HG03095 (cell line): ENCODE measurements at regions not wholly inside any gene's neighbourhood (a gene's known extent, or its start where the extent isn't known, plus 50 kb on each side); places are given as distances from the start of the nearest gene placed in this dataset.

Source experiments
- ATAC-seq: cut with Tn5 transposase; IDR thresholded peaks from one replicate; pipeline ENCODE4 v1.9.1; 2021; ENCODE audit warnings: moderate library complexity; ENCODE audit not compliant: unreplicated experiment

- ATAC-seq: no peak
Measured at GRCh38 chr5:18977880-18978279, 1010.1 kb downstream of the CDH18 start.

- ATAC-seq: no peak
Measured at GRCh38 chr5:18984559-18985080, 1003.4 kb downstream of the CDH18 start.

DNA sequence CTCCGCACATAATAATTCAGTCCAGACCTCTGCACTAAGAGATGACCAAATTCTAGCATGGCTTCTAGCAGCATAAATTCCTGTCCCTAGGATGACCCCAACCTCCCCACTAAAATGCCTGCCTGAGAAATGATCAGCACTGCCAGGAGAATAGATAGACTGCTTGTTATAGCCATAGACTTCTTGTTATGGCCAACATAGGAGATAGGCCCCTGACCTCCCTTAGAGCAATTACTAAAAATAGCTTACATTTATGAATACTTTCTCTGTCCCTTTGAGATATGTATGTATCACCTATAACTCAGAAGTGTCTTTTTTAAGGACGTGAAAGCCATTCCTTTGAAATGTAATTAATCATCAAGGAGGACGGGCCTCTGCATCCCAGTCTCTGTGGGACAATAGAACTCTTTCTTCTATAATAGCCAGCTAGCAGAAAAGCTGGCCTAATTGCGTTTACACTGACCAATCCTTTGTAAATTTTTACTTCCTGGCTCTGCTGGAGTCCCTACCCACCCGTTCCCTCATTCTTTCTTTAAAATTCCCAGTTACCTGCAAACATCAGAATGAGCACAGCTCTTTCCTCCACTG lies 1002.7 kb downstream of the CDH18 start:
- no peak for ATAC-seq

DNA sequence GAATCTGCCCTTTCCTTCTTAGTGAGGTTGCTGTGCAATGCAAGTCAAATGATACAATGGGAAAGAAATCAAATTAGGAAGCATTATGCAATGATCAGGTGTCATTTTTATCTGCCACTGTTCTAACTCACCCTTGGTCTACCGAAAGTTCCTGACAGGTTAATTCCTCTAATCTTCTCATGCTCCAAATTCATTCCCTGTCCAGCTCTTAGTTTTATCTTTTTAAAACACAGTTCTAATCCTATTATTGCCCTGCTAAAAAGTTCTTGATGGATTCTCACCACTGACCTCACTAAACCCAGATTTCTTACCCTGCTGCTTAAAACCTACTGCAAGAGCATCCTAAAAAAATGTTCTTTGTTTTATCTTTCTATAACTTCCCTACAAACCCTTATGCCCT lies 1000.9 kb downstream of the CDH18 start:
- no peak for ATAC-seq

DNA sequence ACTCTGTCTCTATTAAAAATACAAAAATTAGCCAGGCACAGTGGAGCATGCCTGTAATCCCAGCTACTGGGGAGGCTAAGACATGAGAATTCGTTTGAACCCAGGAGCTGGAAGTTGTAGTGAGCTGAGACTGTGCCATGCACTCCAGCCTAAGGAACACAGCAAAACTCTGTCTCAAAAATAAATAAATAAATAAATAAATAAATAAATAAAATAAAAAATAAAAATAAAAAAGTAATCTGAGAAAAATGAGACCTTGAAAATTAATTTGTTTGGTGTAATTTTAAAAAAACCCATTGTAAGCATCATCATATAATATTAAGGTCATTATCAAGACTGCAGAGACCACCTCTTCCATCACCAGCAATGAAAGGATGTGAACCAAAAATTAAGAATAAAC lies 997.1 kb downstream of the CDH18 start:
- ATAC-seq: no peak

GRCh38 chr5:18992264-18992663 lies 995.7 kb downstream of the CDH18 start:
- no peak for ATAC-seq

GRCh38 chr5:18999478-18999877 lies 988.5 kb downstream of the CDH18 start:
- no peak for ATAC-seq

DNA sequence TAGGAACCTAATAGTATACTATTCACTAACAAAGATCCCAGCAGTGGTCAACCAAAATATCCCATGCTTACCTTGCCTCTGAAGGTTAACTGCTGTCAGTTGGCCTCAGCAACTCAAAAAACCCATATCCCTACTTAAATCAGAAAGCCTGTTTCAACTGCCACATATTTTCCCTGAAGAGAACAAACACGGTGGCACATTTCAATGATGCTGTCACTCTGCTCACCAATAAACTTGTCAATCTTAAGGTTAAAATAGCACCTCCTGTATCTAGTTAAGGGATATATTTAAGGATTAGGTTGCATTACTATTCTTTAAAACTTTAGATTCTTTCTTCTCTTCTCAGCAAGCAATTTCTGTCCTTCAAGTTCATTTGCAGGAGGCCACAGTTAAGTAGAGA lies 986.9 kb downstream of the CDH18 start:
- ATAC-seq: no peak

- no peak for ATAC-seq
Measured at GRCh38 chr5:19001539-19001938, 986.5 kb downstream of the CDH18 start.

DNA sequence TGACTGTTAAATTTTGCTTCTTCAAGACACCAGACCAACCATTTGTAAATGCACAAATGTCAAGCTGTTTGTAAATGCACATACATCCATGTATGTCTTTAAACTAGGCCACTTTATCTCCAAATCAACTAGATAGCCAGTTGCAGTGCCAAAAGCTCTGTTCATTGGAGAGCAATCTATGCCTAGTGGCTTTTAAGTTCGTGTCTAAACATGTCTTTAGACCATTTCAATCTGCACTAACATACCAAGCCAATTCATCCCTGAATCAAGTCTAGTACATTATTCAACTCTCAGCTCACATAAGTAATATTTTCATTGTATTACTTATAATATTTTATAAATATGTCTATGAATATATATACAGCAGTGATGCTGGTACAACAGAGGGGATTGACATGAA lies 985.9 kb downstream of the CDH18 start:
- ATAC-seq: no peak

GRCh38 chr5:19018822-19019221 lies 969.2 kb downstream of the CDH18 start:
- no peak for ATAC-seq

GRCh38 chr5:19031491-19031890 lies 956.5 kb downstream of the CDH18 start:
- ATAC-seq: no peak

DNA sequence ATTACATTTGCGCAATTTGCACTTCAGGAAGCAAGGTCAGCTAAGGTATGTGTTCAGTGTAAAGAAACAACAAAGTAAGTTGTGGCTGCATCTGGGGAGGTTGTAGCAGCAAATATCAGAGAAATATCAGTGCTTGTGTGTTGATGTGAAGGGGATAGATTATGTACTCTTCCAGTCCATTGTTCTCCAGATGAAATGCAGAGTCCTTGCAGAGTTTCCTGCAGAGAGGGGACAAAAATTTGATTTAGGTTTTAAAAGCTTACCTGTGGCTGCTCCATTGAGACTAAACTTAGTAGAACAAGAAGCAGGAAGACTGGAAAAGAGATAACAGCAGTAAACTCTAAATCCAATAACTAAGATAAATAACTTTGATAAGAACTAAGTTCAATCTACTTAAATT lies 952.2 kb downstream of the CDH18 start:
- ATAC-seq: no peak

DNA sequence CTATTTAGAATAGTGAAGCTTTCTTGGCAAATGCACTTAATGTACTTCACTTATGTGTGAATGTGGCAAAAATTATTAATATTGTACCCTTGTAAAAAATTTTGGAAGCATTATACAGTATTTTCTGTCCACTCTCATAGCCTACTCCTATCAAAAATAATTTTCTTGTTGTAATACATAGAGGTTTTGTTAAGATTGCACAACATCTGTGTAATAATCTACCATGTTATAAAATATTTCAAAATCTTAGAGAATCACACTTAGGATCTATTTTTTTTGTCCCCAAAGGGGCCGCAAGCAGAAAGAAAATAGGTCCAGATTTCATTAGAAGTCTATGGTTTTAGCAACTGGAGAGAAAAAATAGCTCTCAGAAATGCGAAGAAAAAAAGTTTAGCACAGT lies 945.9 kb downstream of the CDH18 start:
- no peak for ATAC-seq

DNA sequence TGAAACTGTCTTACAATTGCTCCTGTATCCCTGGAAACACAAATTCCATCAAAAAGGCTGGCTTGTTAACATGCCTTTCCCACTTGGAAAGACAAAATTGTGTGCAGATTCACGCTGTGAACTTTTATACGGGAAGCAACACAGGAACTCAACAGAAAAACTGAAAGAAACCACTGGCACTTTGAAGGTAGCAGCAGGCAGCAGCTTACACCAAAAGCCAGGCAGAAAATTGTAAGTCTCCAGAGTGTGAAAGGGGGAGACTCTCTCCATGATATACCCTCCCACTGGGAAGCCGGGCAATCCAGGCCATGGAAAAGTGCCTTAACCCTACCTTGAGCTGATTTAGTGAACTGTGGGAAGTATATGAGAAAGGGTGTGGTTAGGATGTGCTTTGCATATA lies 943.7 kb downstream of the CDH18 start:
- no peak for ATAC-seq

DNA sequence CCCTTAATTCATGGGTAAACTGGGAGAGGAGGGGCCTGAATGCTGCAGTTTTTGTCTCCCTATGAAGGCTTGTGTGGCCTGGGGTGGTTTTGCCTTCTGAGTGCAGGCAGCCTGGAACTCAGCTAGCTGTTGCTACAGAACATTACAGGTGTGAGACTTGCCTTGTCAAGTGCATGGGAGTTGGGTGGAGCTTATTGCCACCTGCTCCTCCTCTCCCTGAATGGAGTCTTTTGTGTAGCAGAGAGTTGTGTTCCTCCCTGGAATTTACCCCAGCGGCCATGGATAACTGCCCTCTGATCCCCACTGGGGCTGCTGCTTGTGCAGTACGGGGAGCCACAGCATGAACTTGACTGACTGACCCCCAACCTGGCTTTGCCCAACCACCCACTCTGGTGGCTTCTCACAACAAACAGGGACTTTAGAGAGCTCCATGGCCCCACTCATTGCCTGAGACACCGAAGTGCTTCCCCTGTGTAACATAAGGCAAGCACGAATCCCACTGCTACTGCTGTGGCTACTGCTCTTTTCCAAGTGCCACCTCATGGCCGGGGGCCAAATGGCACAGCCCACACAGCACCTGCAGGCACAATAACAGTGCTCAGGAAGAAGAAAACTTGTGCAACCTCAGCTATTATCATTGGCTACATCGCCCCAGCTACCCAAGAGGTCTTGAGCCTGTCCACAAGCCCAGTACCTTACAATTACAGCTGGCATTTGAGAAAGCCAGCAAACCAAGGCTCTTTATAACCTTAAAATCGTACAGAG lies 942.9 kb downstream of the CDH18 start:
- no peak for ATAC-seq

DNA sequence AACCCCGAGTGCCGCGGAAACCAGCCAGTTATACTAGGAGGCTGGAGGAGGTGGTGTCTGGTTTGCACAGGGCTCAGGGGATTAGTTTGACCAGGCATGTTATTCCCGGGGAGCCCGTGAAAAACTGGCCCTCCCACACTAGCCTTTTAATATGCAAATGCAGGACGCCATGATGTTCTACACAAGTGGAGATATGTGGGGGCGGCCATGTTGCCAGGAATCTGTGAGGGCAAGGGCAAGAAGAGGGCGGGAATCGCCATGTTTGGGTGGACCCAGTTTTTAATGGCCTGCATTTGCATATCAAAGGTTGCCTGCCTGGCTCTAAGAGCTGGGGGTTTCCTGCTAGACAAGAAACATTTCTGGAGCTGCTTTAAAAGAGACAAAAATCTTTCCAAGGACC lies 940.7 kb downstream of the CDH18 start:
- no peak for ATAC-seq

GRCh38 chr5:19048726-19049125 lies 939.3 kb downstream of the CDH18 start:
- no peak for ATAC-seq

GRCh38 chr5:19058216-19058615 lies 929.8 kb downstream of the CDH18 start:
- no peak for ATAC-seq

DNA sequence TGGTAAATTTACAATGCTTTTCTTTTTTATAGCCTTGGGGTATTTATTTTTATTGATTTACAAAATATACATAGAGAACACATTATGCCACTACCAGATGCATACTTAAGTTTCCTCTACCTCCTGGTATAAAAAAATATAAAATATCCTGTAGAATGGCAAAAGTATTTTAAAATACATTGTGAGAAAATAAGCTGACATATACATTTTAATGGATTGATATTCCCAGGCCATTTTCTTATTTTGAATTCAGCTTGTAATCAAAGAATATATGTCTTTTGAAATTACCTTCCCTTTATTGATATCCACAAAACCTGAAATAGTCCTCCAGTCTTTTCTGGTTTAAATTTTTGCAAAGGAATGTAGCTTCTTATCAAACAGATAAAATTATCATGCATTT lies 923.9 kb downstream of the CDH18 start:
- ATAC-seq: no peak

- no peak for ATAC-seq
Measured at GRCh38 chr5:19067741-19068140, 920.3 kb downstream of the CDH18 start.

DNA sequence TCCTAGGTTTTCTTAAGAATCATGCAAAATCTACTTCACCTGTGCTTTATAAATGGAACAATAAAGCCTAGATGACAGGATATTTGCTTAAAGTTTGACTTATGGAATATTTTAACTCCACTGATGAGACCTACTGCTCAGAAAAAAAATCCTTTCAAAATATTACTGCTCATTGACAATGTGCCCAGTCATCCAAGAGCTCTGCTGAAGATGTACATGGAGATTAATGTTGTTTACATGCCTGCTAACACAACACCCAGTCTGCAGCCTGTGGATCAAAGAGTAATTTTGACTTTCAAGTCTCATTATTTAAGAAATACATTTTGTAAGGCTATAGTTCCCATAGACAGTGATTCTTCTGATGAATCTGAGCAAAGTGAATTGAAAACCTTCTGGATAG lies 889.6 kb downstream of the CDH18 start:
- no peak for ATAC-seq

- ATAC-seq: no peak
Measured at GRCh38 chr5:19099195-19099594, 888.8 kb downstream of the CDH18 start.
